ENCODE measurements at regions not wholly inside any gene's neighbourhood (a gene's known extent, or its start where the extent isn't known, plus 50 kb on each side); places are given as distances from the start of the nearest gene placed in this dataset.

- Mint-ChIP-seq H3K4me3 (no peak overlapping the region), H3K27me3 (ENCODE audit: low read depth) (no peaks in the 10 kb centered on the region), H3K9me3 (no peaks in the 10 kb centered on the region), H3K27ac (no peak overlapping the region), H3K4me1 (peaks cover 7% of the 10 kb centered on the region), H3K36me3 (peaks cover 66% of the 10 kb centered on the region)
- ChIA-PET CTCF (interaction anchor here (1.0 kb wide), 1 partner anchor 594 kb away, joined by 3 read pairs; no protein-coding TSS in a partner anchor), POLR2A (interaction anchor here (1.1 kb wide), 1 partner anchor 147 kb away, joined by 4 read pairs; no protein-coding TSS in a partner anchor)
- no peak for TF ChIP-seq CBFB (CRISPR knock-in tag; IDR thresholded peaks at IDR 0.05; ENCODE audit: low read depth)
- DNase-seq (ENCODE audit: low spot score) (no peak), ATAC-seq (no peak)
Measured at GRCh38 chr14:71733210-71733883, 198.9 kb upstream of the RGS6 start.

GRCh38 chr14:71734076-71734475 is 198.2 kb upstream of the RGS6 start:
- ATAC-seq (no peak), DNase-seq (ENCODE audit: low spot score) (no peak)
- Mint-ChIP-seq H3K4me3 (no peak overlapping the region), H3K4me1 (peaks cover 7% of the 10 kb centered on the region), H3K9me3 (no peaks in the 10 kb centered on the region), H3K27me3 (ENCODE audit: low read depth) (no peaks in the 10 kb centered on the region), H3K27ac (no peak overlapping the region), H3K36me3 (peaks cover 67% of the 10 kb centered on the region)
- CTCF ChIA-PET = no interaction called here
- TF ChIP-seq ZNF121 (CRISPR knock-in tag; IDR thresholded peaks at IDR 0.05) (no peak), ARID4B (CRISPR knock-in tag; IDR thresholded peaks at IDR 0.05; ENCODE audit: borderline replicate concordance) (no peak), SP1 (CRISPR knock-in tag; conservative IDR thresholded peaks at IDR 0.05) (no peak), ETV6 (CRISPR knock-in tag; IDR thresholded peaks at IDR 0.05) (no peak), ZNF396 (CRISPR knock-in tag; IDR thresholded peaks at IDR 0.05; ENCODE audit: borderline replicate concordance) (no peak)
- POLR2A ChIA-PET = no interaction called here

GRCh38 chr14:71734885-71735284 is 197.3 kb upstream of the RGS6 start:
- ChIA-PET CTCF (no interaction called here), POLR2A (no interaction called here)
- Mint-ChIP-seq H3K27ac (no peak overlapping the region), H3K36me3 (peaks cover 63% of the 10 kb centered on the region), H3K4me1 (peaks cover 12% of the 10 kb centered on the region), H3K9me3 (no peaks in the 10 kb centered on the region), H3K27me3 (ENCODE audit: low read depth) (no peaks in the 10 kb centered on the region), H3K4me3 (no peak overlapping the region)
- DNase-seq (ENCODE audit: low spot score) (no peak), ATAC-seq (no peak)
- TF ChIP-seq ZMAT4 (CRISPR knock-in tag; IDR thresholded peaks at IDR 0.05) (no peak), JUN (CRISPR knock-in tag; IDR thresholded peaks at IDR 0.05) (no peak), SMAD4 (CRISPR knock-in tag; IDR thresholded peaks at IDR 0.05) (no peak), ARID4B (CRISPR knock-in tag; IDR thresholded peaks at IDR 0.05; ENCODE audit: borderline replicate concordance) (no peak), HMGXB4 (CRISPR knock-in tag; IDR thresholded peaks at IDR 0.05) (no peak), SMAD3 (CRISPR knock-in tag; IDR thresholded peaks at IDR 0.05; ENCODE audit: borderline replicate concordance) (no peak), NFATC4 (CRISPR knock-in tag; IDR thresholded peaks at IDR 0.05) (no peak), AFF4 (CRISPR knock-in tag; IDR thresholded peaks at IDR 0.05; ENCODE audit: borderline replicate concordance) (no peak), NR1H2 (CRISPR knock-in tag; IDR thresholded peaks at IDR 0.05) (no peak)

All from WTC11 (cell line).